ENCODE measurements at regions not wholly inside any gene's neighbourhood (a gene's known extent, or its start where the extent isn't known, plus 50 kb on each side); places are given as distances from the start of the nearest gene placed in this dataset.
"Not testable (repeated sequence)": the region's sequence is repeated elsewhere in the genome, so short reads cannot be mapped to it uniquely, and the experiment has no call there.

DNA sequence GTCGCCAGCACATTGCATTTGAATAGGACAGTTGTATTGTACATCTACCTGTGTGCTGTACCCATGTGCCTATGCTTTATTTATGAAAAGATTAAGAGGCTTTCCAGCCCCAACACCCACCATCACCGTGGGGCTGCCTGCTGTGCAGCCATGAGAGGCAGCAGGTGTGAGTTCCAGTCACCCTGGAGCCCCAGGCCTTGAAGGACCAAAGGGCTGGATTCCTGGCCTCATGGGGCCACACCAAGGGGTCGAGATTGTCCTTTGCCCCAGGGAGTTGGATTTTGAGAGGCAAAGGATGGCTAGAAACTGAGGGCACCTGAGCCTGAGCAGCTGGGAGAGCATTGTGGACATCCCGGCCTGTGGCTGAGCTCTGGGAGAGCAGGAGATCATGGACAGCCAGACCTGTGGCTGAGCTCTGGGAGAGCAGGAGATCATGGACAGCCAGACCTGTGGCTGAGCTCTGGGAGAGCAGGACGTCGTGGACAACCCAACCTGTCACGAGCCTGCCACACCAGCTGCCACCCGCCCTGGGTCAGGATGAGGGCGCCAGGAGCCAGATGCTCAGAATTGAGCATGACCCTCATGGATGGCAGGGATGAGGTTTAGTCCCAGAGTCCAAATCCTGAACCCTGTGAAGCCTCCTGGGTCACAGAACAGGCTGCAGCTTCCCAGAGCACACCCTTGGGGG, 182.5 kb upstream of the RAB6C start:
- DNase-seq (ENCODE audit: low read depth): no peak

DNA sequence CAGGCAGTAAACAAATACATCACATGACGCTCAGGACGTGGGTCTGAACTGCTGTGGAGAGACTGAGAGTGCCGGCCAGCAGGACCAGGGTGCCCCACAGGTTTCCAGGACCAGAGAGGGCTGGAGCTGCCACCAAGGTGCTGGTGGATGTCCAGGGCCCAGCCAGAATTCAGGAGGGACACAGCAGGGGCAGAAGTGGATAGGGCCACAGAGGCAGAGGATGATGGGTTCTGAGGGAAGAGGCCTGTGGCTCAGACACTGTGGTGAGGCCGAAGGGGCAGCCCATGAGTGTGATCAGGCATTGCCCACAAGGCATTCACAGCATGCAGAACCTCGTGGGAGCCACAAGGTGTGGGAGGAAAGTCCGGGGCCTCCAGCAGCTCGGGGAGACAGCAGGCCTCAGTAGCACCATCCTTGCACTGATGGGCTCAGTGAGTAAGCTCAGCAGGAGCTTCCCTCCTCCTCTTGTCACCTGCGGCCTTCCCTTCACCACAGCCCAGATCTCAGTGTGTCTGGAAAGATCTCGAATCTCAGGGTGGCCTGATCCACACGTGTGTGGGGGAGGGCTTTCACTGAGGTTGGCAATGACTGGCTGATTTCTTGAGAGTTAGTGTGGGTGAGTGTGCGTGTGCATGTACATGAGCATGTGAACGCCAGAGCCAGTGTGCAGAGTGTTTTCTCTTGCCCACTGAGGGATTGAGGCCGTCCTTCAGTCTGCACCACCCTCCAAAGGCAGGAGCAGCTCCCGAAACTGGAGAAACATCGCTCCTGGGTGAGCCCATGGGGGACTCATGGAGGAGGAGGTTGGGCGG, 181.8 kb upstream of the RAB6C start:
- no peak for DNase-seq (ENCODE audit: low read depth)

DNA sequence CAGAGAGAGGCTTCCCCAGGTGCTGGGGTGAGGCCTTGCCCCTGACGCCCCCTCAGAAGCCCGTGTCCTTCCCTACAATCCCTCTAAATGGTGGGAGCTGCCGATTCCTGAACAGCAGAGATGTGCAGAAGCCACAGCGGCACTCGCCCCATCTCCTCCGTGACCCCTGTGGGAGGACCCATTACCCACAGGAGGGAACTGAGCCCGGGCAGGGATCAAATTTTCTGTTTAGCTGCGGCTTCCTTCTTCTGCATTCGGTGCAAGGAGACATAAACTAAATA, 181.2 kb upstream of the RAB6C start:
- no peak for DNase-seq (ENCODE audit: low read depth)

DNA sequence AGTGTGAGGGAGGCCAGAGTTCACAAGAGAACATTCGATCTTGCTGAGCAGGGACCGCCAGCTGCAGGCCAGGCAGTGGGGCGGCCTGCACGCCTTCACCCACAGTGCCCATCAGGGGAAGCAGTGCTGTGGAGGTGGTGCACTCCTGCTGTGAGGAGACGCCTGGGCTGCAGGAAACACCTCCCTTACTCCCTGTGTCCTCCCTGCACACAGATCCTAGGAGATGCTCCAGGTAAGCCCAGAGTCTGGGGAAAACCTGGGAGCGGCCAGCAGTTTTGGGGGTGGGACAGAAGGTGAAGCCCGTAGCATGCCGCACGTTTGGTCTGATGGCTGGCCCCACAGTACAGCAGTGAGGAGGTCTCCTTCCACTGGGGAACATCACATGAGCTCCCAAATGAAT, 180.8 kb upstream of the RAB6C start:
- DNase-seq (ENCODE audit: low read depth): no peak

DNA sequence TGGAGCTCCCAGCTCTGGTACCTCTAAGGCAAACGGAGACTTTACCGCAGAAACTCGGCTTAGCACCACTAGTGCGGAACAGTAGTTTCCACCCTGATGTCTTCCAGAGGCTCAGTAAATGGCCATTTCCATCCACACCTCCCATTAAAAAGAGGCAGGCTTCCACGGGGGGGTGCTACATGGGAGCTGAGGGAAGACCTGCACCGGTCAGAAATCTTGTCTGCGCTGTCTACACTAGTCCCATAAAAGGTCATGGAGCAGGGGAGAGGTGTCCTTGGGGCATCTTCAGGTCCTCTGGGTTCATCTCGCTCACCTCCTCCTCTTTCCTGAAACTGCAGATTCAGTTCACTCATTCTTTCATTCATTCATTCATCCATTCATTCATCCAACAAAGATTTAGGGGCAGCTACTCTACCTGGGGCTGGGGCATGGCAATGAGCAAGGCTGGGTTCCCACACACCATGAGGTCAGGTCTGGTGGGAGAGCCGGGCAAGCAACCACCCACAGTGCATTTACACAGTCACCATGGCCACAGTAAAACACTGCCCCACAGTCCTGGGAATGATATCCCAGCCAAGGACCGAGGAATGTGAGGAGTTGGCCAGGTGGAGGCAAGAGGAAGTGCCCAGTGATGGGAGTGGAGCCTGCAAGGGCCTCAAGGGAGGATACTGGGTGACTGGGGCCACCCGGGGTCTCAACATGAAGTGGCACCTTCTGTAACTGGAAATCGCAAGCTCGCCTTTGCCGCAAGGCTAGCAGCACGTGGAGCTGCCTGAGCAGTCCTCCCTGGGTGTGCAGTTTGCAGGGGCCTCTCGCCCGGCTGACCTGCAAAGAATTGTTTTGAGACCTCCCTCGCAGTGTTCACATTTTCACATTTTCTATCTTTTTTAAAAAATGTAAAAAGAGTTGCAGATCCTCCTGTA, 180.2 kb upstream of the RAB6C start:
- no peak for DNase-seq (ENCODE audit: low read depth)

DNA sequence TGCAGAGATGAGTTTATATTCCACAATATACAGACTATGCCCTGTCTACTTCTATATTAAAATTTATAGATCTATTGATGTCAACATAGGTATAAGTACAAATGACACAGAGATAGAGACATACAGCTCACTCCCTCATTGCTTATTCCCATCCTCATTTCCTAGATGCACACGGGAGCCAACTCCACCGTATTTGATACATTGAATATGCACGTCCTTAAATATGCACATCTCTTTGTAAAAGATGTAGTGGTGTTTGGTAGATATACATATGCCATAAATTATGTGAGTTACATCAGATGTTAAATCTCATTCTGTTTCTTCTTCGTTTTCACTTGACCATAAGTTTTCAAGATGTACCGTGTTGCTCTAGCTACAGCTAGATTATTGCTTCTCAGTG, 179.2 kb upstream of the RAB6C start:
- DNase-seq (ENCODE audit: low read depth): no peak

DNA sequence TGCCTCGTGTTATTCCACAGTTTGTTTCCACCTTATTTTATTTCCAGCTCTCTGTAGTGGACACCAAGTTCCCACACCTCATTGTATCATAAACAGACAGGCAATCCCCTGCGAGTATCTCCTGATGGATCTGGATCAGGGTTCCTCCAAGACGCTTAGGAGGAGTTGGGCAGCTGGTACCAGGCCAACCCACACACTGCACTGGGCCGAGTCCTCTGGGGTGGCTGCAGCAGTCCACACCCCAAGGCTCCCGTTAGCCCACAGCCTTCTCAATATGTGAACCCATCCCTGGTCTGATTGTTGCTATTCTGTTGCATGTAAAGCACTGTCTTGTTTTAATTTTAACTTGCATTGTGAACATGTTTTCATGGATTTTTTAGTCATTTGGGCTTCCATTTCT, 178.8 kb upstream of the RAB6C start:
- no peak for DNase-seq (ENCODE audit: low read depth)

DNA sequence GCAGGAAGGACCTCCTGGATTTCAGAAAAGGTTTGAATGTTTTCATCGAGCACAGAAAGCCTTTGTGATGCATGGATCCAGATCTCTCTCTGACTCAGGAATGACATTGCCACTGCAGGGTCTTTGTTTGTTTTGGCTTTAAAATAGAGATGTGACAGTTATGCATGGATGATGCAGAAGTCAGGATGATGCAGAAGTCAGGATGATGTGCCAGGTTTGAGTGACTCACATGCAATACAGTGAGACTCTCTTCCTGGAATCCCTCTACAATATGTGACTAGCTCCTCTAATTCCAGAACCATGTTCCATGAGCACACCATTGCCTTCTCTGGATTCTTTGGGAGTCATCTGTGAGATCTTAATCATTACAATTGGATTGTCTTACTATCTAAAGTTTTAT, 177.9 kb upstream of the RAB6C start:
- DNase-seq (ENCODE audit: low read depth): peak; percentile 51

DNA sequence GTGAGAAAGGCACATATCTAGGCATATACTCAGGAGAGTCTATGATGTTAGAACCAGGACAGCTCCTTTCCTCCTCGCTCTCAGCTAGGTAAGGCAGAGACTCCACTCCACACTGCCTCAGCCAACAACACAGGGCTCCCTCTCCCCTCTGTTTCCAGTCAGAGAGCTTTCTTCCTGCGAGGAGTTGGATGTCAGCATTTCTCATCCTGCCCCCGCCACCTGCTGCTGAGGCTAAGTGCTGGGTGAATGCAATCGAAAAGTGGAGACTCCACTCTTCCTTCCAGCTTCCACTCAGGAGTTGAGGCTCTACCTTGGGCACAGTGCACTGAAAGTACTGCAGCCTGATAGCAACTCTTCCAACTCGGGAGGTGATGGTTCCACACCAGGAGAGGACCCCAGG, 177.2 kb upstream of the RAB6C start:
- no peak for DNase-seq (ENCODE audit: low read depth)

DNA sequence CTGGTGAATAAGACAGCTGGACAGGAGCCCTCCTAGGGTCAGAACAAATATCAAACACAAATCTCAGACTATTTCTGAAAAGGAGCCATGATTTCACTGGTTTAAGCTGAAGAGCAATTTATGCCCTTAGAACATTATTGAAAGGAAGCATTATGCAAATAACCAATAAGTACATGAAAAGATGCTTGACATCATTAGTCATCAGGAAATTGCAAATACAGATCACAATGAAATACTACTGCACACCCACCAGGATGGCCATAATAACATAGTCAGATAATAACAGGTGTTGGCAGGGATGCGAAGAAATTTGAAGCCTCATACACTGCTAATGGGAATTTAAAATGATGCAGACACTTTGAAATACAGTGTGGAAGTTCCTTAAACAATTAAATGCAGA, 176.4 kb upstream of the RAB6C start:
- no peak for DNase-seq (ENCODE audit: low read depth)

DNA sequence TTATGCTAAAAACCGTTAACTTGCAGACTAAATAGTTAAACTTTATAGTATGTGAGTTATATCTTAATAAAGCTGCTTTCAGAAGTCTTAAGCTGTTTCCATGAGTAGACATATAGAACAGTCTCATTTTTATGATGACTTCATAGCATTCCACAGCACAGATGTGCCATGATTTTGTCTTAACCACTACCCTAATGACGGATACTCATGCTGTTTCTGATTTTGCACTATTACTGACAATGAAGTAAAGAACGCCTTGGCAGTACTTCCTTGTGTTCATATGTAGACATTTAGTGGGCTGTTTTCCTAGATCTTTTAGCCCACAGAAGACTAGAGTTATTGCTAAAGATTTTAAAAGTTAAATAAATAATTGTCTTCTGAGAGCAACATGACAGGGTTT, 175.6 kb upstream of the RAB6C start:
- DNase-seq (ENCODE audit: low read depth): no peak

DNA sequence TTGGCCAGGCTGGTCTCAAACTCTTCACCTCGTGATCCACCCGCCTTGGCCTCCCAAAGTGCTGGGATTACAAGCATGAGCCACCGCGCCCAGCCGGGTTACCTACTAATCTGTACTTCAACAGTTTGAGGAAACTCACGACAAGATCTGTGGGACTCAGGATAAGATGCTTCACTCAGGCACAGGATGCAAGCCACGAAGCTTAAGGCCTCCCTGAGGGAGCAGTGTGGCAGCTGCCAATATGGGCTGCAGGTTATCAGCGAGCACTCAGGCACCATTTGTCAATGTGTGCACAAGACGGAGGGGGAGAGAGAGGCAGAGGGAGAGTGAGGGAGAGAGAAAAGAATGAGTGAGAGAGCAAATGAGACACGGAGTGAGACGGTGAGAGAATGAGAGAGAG, 173.6 kb upstream of the RAB6C start:
- DNase-seq (ENCODE audit: low read depth): no peak

DNA sequence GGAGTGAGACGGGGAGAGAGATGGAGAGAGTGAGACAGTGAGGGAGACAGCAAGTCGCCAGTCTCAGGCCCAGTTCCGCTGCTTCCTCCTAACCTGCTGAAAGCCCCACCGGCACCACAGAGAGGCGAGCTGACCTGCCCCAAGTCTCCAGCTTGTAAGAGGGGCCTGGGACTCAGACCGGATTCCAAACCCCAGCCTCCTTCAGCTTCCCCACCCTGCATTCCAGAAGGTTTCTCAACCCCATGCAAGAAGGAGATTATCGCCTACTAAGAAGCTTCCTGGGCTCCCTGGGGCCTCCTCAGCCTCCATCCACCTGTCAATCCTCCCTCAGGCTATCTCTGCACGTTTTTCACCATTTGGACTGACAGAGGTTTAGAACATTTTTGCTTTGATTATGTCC, 173.1 kb upstream of the RAB6C start:
- no peak for DNase-seq (ENCODE audit: low read depth)

DNA sequence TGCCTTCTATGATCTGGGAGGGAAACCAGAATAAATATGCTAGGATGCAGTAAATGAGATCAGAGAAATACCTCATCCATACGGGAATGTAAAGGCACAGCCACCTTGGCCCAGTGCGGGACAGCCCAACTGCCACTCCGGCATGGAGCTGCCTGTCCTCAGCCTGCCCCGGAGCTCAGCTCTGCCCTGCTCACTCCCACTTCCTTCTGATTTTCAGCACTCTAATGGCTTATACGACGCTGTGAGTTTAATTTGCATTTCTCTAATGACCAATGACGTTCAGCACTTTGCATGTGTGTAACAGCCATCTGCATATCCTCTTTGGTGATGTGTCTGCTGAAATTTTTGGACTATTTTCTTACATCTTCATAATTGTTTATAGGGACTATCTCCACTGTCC, 172.5 kb upstream of the RAB6C start:
- no peak for DNase-seq (ENCODE audit: low read depth)

DNA sequence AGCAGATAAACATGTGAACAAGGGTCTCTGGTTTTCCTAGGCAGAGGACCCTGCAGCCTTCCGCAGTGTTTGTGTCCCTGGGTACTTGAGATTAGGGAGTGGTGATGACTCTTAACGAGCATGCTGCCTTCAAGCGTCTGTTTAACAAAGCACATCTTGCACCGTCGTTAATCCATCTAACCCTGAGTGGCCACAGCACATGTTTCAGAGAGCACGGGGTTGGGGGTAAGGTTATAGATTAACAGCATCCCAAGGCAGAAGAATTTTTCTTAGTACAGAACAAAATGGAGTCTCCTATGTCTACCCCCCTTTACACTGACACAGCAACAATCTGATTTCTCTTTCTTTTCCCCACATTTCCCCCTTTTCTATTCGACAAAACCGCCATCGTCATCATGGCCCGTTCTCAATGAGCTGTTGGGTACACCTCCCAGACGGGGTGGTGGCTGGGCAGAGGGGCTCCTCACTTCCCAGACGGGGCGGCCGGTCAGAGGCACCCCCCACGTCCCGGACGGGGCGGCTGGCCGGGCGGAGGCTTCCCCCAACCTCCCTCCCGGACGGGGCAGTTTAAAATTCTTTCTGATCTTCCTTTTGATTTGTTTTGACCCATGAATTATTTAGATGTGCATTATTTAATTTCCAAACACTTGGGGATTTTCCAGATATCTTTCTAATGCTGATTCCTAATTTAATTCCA, 171.7 kb upstream of the RAB6C start:
- not testable (repeated sequence) for DNase-seq (ENCODE audit: low read depth)

DNA sequence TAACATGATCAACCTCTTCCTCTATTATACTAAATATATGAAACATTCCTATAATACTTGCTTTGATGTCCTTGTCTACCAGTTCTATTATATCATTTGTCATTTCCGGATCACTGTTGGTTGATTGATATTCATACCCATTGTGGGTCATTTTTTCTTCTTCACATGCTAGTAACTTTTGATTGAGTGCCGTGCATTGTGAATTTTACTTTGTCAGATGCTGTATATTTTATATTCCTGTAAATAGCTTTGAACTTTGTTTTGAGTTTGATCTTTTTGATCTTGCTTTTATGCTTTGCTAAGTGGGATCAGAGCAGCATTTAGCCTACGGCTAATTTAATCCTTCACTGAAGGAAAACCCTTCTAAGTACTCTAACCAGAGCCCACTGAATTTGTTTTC, 168.9 kb upstream of the RAB6C start:
- DNase-seq (ENCODE audit: low read depth): no peak

DNA sequence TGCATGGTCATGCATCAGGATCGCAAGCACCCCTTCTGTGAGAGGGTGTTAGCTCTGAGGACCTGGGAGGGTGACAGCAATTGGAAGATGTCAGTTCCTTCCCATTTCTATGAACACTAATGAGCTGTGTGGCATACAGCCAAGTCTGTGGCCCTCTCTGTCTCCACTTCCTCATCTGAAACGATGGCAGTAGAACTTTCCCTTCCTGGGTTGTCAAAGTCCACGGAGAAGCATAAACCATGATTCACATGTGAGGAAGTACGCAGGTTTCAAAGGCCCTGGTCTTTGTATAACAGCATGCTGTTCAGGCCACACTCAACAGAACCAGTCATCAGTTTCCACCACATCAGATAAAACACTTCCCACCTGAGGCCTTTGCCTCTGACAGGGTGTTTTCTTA, 167.4 kb upstream of the RAB6C start:
- DNase-seq (ENCODE audit: low read depth): no peak

DNA sequence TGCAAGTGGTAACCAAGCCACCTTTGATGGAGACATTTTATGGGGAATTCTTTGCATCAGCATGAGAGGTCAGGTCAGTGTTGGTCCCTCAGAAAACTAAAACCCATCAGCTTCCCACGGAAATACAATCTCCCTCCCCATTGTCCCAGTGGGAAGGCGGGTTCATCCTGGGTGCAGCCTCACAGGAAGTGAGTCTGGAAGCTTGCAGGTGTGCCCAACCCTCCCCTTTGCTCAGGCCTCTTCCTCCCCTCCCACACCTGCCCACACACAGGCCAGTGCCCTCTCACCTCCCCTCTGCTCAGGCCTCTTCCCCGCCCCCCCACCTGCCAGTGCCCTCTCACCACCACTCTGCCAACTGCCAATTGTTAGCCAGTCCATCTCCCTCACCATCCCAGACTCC, 166.8 kb upstream of the RAB6C start:
- DNase-seq (ENCODE audit: low read depth): no peak

DNA sequence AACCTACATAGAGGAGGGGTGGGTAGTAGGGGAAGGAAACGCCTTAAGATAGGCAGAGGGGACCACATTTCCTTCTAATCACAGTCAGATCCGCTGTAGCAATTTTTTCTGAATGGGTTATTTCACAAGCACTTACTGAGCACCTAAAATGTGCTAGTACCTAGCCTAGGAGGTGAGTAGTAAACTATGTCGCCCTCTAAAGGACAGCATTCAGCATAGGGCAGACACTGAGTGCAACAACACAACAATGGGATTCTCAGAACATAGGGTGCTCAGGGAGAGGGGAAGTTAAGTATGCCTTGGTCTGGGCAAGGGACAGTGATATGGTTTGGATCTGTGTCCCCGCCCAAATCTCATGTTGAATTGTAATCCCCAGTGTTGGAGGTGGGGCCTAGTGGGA, 166.1 kb upstream of the RAB6C start:
- DNase-seq (ENCODE audit: low read depth): no peak

DNA sequence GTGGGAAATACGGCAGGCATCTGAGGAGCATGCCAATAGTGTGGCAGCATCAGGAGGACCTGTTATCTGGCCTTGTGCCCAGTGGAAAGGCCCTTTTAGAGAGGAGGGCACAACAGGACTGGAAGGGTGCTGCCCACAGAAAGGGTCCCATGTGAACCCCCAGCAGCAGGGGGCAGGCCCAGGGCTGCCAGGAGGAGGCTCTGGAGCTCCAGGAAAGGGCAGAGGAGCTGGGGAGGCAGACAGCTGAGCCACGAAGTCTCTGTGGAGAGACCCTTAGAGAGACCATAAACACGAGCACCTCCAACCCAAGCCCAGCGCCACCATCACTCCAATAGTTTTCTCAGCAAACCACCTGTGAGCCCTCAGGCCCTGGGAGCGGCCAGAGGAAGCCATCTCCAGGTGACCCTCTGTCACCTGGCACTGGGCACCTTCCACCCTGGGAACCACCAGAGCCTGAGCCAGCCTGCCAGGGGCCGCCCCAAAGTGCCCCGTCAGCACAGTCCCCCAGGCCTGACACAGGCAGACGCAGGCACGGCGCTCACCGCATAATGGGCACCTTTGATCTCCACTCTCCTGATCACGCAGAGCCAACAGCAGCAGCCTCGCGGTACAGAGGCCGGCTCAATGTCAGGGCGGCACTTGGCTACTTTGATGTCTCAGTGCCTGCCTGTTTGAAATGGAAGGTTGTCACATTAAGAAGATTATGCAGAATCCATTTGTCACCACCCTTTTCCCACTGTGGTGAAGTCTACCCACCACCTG, 162.5 kb upstream of the RAB6C start:
- no peak for DNase-seq (ENCODE audit: low read depth)

DNA sequence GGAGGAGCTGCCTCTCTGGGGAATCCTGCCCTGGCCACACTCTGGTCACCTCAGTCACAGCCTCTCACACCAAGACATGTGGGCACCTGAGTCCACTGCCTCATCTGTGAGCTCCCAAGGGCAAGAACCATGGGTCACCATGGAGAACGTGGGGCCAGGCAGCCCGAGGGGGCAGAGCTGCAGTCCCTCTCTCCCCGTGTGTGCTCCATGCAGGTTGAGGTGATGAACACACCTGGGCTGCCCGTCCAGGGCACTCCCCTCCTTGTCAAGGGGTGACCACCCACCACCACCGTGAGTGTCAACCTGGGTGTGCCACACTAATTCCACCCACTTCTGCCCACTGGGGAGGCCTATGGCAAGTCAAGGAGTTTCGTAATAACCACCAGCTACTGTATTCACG, 159.6 kb upstream of the RAB6C start:
- DNase-seq (ENCODE audit: low read depth): no peak

DNA sequence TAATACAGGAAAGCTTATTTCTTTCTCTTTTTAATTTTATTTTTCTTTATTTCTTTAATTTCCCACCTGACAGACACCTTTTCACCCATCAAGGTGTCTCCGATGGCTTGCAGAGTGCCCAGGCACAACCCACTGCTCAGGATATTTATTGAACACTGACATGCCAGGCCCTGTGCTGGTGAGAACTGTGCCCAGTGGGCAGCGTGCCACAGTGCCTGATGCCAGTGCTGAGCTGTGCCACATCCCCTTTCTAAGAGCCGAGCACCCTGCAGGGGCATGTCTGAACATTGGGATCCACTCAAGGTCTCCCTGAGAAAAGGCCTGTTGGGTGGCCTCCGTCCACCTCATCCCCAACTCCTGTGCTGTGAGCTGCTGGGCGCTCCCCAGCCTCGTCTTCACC, 158.6 kb upstream of the RAB6C start:
- no peak for DNase-seq (ENCODE audit: low read depth)
